Thoracic aorta (tissue), 2 donors: ENCODE measurements at regions not wholly inside any gene's neighbourhood (a gene's known extent, or its start where the extent isn't known, plus 50 kb on each side); places are given as distances from the start of the nearest gene placed in this dataset.

Source experiments
- ATAC-seq: fragments of 150-250 bp; one replicate; pipeline ENCODE4 v1.8.0; 2017; ENCODE audit warnings: low read depth; ENCODE audit not compliant: insufficient number of reproducible peaks, low FRiP score
- DNase-seq: peaks from one replicate; pipeline ENCODE4 v3.0.0-alpha.2; 2020; ENCODE audit warnings: low spot score
- H3K27ac ChIP-seq, 2 donors: fragments of 200-600 bp; sonication (generic); 1 replicate in 1 of 2; 2 replicates in 1 of 2; pipeline ENCODE4 v1.5.1; 2016; ENCODE audit warnings: mild to moderate bottlenecking in 2 of 2, moderate library complexity in 2 of 2
- H3K27me3 ChIP-seq: fragments of 200-600 bp; sonication (generic); replicated peaks from 2 replicates; pipeline ENCODE4 v1.6.0; 2016; ENCODE audit warnings: mild to moderate bottlenecking; ENCODE audit not compliant: insufficient read depth
- H3K36me3 ChIP-seq: fragments of 200-600 bp; sonication (generic); one replicate; pipeline ENCODE4 v1.5.1; 2016
- H3K4me1 ChIP-seq, 2 donors: fragments of 200-600 bp; sonication (generic); 1 replicate in 1 of 2; 2 replicates in 1 of 2; pipeline versions ENCODE4 v1.5.1 to v1.6.0; 2016; ENCODE audit warnings: low read depth in 2 of 2, mild to moderate bottlenecking in 1 of 2; ENCODE audit not compliant: control insufficient read depth in 1 of 2
- H3K4me3 ChIP-seq: fragments of 200-600 bp; sonication (generic); 2 replicates; pipeline ENCODE4 v1.5.1; 2016; ENCODE audit warnings: mild to moderate bottlenecking
- H3K9me3 ChIP-seq: fragments of 200-600 bp; sonication (generic); 2 replicates; pipeline ENCODE4 v1.5.1; 2016
- CTCF ChIP-seq: fragments of 200-600 bp; sonication (generic); IDR thresholded peaks from one replicate; pipeline ENCODE4 v1.5.1; 2019; ENCODE audit warnings: antibody characterized with exemption

GRCh38 chr2:239568601-239569000, 167.8 kb upstream of the HDAC4 start:
- Histone ChIP-seq H3K4me3 (no peak overlapping the region), H3K4me1 (no peaks in the 10 kb centered on the region), H3K27ac (no peak overlapping the region), H3K9me3 (no peaks in the 10 kb centered on the region), H3K36me3 (no peaks in the 10 kb centered on the region), H3K27me3 (no peaks in the 10 kb centered on the region)
- DNase-seq: no peak
- TF ChIP-seq CTCF: no peak
- ATAC-seq: no peak

GRCh38 chr2:239567786-239568185, 167.0 kb upstream of the HDAC4 start:
- ATAC-seq (no peak), DNase-seq (no peak)
- no peaks in the 10 kb centered on the region for H3K4me1 ChIP-seq
- no peaks in the 10 kb centered on the region for H3K27me3 ChIP-seq
- H3K9me3 ChIP-seq: no peaks in the 10 kb centered on the region
- H3K4me3 ChIP-seq: no peak overlapping the region
- no peaks in the 10 kb centered on the region for H3K36me3 ChIP-seq
- no peak overlapping the region for H3K27ac ChIP-seq
- TF ChIP-seq CTCF: no peak

GRCh38 chr2:239566995-239567568, 166.3 kb upstream of the HDAC4 start:
- Histone ChIP-seq H3K4me3 (no peak overlapping the region), H3K9me3 (no peaks in the 10 kb centered on the region), H3K27me3 (no peaks in the 10 kb centered on the region), H3K4me1 (no peaks in the 10 kb centered on the region), H3K27ac (no peak overlapping the region), H3K36me3 (no peaks in the 10 kb centered on the region)
- DNase-seq (no peak), ATAC-seq (no peak)
- TF ChIP-seq CTCF: no peak

- peaks cover 0 to 3% of the 10 kb centered on the region in 2 donors for H3K4me1 ChIP-seq
- H3K27me3 ChIP-seq: no peaks in the 10 kb centered on the region
- H3K27ac ChIP-seq: no peak overlapping the region
- no peaks in the 10 kb centered on the region for H3K36me3 ChIP-seq
- no peak for TF ChIP-seq CTCF
- no peaks in the 10 kb centered on the region for H3K9me3 ChIP-seq
- no peak overlapping the region for H3K4me3 ChIP-seq
- DNase-seq: no peak
- no peak for ATAC-seq
Observed at GRCh38 chr2:239566162-239566994, 165.6 kb upstream of the HDAC4 start.

- no peak for ATAC-seq
- no peaks in the 10 kb centered on the region for H3K27me3 ChIP-seq
- no peak for DNase-seq
- no peaks in the 10 kb centered on the region for H3K36me3 ChIP-seq
- no peak for TF ChIP-seq CTCF
- H3K27ac ChIP-seq: no peak overlapping the region
- H3K4me1 ChIP-seq: peaks cover 0 to 6% of the 10 kb centered on the region in 2 donors
- H3K9me3 ChIP-seq: no peaks in the 10 kb centered on the region
- no peak overlapping the region for H3K4me3 ChIP-seq
Observed at GRCh38 chr2:239564587-239564986, 163.8 kb upstream of the HDAC4 start.
